ENCODE measurements at regions not wholly inside any gene's neighbourhood (a gene's known extent, or its start where the extent isn't known, plus 50 kb on each side); places are given as distances from the start of the nearest gene placed in this dataset.

GRCh38 chr12:111102102-111102739 lies 181.8 kb upstream of the MYL2 start:
- Histone ChIP-seq H3K4me2 (ENCODE audit: low read length) (no peak overlapping the region), H2AFZ (no peak overlapping the region), H3K36me3 (ENCODE audit: control insufficient read depth, insufficient read depth, low read length) (no peaks in the 10 kb centered on the region), H3K27me3 (ENCODE audit: control insufficient read depth, insufficient read depth, low read length) (no peaks in the 10 kb centered on the region), H3K9ac (no peak overlapping the region), H3K27ac (no peak overlapping the region), H3K9me3 (ENCODE audit: control insufficient read depth, low read length) (no peaks in the 10 kb centered on the region), H3K4me3 (ENCODE audit: low read depth, low read length) (no peak overlapping the region), H3K4me1 (no peaks in the 10 kb centered on the region), H3K79me2 (no peaks in the 10 kb centered on the region)
- TF ChIP-seq, protein P1, sequence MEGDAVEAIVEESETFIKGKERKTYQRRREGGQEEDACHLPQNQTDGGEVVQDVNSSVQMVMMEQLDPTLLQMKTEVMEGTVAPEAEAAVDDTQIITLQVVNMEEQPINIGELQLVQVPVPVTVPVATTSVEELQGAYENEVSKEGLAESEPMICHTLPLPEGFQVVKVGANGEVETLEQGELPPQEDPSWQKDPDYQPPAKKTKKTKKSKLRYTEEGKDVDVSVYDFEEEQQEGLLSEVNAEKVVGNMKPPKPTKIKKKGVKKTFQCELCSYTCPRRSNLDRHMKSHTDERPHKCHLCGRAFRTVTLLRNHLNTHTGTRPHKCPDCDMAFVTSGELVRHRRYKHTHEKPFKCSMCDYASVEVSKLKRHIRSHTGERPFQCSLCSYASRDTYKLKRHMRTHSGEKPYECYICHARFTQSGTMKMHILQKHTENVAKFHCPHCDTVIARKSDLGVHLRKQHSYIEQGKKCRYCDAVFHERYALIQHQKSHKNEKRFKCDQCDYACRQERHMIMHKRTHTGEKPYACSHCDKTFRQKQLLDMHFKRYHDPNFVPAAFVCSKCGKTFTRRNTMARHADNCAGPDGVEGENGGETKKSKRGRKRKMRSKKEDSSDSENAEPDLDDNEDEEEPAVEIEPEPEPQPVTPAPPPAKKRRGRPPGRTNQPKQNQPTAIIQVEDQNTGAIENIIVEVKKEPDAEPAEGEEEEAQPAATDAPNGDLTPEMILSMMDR (IDR thresholded peaks at IDR 0.05): no peak

DNA sequence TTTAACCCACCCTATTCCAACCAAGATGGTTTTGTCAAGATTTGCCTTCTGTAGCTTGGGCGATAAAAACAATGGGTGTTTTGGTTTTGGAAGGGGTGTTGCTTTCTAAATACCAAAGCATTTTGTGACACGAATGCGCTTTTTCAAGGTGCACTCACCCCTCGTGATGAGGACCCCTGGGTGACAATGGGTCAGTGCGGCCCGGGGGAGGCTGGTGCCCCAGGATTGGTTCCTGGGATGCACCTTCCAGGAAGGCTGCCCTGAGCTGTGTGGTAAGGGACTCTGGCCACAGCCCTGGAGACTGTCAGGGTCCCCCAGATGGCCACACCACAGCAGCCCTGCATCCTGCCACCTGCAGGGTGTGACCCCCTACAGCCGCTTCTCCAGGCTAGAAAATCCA lies 180.6 kb upstream of the MYL2 start:
- no peaks in the 10 kb centered on the region for H3K9me3 ChIP-seq (ENCODE audit: control insufficient read depth, low read length)
- no peak overlapping the region for H3K4me2 ChIP-seq (ENCODE audit: low read length)
- H2AFZ ChIP-seq: no peak overlapping the region
- no peak overlapping the region for H3K4me3 ChIP-seq (ENCODE audit: low read depth, low read length)
- no peaks in the 10 kb centered on the region for H3K27me3 ChIP-seq (ENCODE audit: control insufficient read depth, insufficient read depth, low read length)
- no peak overlapping the region for H3K9ac ChIP-seq
- H3K36me3 ChIP-seq (ENCODE audit: control insufficient read depth, insufficient read depth, low read length): no peaks in the 10 kb centered on the region
- H3K27ac ChIP-seq: no peak overlapping the region
- TF ChIP-seq, protein P1 (IDR thresholded peaks at IDR 0.05): no peak
- no peaks in the 10 kb centered on the region for H3K4me1 ChIP-seq
- no peaks in the 10 kb centered on the region for H3K79me2 ChIP-seq

DNA sequence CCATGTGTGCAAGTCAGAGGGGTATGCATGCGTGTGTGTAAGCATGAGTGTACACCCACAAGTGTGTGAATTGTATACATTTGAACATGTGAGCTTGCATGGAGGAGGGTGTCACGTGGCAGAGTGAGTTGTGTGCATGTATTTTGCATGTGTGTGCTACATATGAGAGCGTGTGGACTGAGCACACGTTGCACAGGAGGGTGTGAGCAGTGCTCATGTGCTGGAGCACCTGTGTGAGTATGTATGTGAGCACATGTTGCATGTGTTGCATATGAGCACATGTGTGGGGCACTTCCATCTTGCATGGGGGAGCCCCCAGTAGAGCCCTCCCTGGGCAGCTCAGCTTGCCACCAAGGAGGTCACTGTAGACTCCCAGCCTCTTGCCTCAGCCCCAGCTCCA lies 180.2 kb upstream of the MYL2 start:
- no peak overlapping the region for H2AFZ ChIP-seq

GRCh38 chr12:111100003-111100402 lies 179.6 kb upstream of the MYL2 start:
- Histone ChIP-seq H3K4me1 (no peaks in the 10 kb centered on the region), H3K27ac (no peak overlapping the region), H3K4me3 (ENCODE audit: low read depth, low read length) (no peak overlapping the region), H3K9ac (no peak overlapping the region), H2AFZ (no peak overlapping the region), H3K9me3 (ENCODE audit: control insufficient read depth, low read length) (no peaks in the 10 kb centered on the region), H3K36me3 (ENCODE audit: control insufficient read depth, insufficient read depth, low read length) (no peaks in the 10 kb centered on the region), H3K27me3 (ENCODE audit: control insufficient read depth, insufficient read depth, low read length) (no peaks in the 10 kb centered on the region), H3K79me2 (no peaks in the 10 kb centered on the region), H3K4me2 (ENCODE audit: low read length) (no peak overlapping the region)
- TF ChIP-seq, protein P1 (IDR thresholded peaks at IDR 0.05): no peak

More for the DNA sequence above, 180.2 kb upstream of the MYL2 start:
- TF ChIP-seq, protein P1 (IDR thresholded peaks at IDR 0.05): no peak
- H3K27me3 ChIP-seq (ENCODE audit: control insufficient read depth, insufficient read depth, low read length): no peaks in the 10 kb centered on the region
- H3K9ac ChIP-seq: no peak overlapping the region
- H3K27ac ChIP-seq: no peak overlapping the region
- no peaks in the 10 kb centered on the region for H3K9me3 ChIP-seq (ENCODE audit: control insufficient read depth, low read length)
- no peak overlapping the region for H3K4me2 ChIP-seq (ENCODE audit: low read length)
- H3K4me3 ChIP-seq (ENCODE audit: low read depth, low read length): no peak overlapping the region
- no peaks in the 10 kb centered on the region for H3K36me3 ChIP-seq (ENCODE audit: control insufficient read depth, insufficient read depth, low read length)
- no peaks in the 10 kb centered on the region for H3K4me1 ChIP-seq
- H3K79me2 ChIP-seq: no peaks in the 10 kb centered on the region

- Histone ChIP-seq H3K36me3 (ENCODE audit: control insufficient read depth, insufficient read depth, low read length) (no peaks in the 10 kb centered on the region), H3K27ac (no peak overlapping the region), H3K9ac (no peak overlapping the region), H3K4me1 (no peaks in the 10 kb centered on the region), H3K9me3 (ENCODE audit: control insufficient read depth, low read length) (no peaks in the 10 kb centered on the region), H3K27me3 (ENCODE audit: control insufficient read depth, insufficient read depth, low read length) (no peaks in the 10 kb centered on the region), H3K4me2 (ENCODE audit: low read length) (no peak overlapping the region), H3K79me2 (no peaks in the 10 kb centered on the region), H3K4me3 (ENCODE audit: low read depth, low read length) (no peak overlapping the region), H2AFZ (no peak overlapping the region)
- TF ChIP-seq, protein P1 (IDR thresholded peaks at IDR 0.05): no peak
These were observed 178.8 kb upstream of the MYL2 start for GRCh38 chr12:111099186-111099585.
